ENCODE measurements at regions not wholly inside any gene's neighbourhood (a gene's known extent, or its start where the extent isn't known, plus 50 kb on each side); places are given as distances from the start of the nearest gene placed in this dataset.

- DNase-seq (ENCODE audit: low spot score), result no peak
- intact Hi-C loops (cut with DNase I), result no loop called here
Measured at GRCh38 chr7:26013551-26014083, 138.4 kb upstream of the NFE2L3 start.

DNA sequence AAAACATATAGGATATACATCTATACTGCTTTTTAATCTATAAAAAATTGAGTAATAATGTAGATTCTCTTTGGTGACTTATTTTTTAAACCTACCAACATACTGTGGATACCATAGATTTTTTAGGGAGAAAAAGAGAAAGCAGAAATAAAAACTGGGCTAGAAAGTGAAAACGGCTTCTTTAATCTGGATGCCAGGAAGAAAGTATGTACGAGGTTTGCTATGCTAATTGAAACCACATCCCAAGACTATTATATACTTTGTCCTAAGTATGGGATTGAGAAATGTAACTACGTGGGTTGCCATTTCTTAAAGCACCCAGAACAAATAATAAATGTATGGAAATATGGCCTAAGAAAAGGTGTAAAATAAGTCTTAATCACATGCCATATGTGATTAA, 129.0 kb upstream of the NFE2L3 start:
- DNase-seq (ENCODE audit: low spot score), result no peak
- intact Hi-C loops (cut with DNase I), result no loop called here

DNA sequence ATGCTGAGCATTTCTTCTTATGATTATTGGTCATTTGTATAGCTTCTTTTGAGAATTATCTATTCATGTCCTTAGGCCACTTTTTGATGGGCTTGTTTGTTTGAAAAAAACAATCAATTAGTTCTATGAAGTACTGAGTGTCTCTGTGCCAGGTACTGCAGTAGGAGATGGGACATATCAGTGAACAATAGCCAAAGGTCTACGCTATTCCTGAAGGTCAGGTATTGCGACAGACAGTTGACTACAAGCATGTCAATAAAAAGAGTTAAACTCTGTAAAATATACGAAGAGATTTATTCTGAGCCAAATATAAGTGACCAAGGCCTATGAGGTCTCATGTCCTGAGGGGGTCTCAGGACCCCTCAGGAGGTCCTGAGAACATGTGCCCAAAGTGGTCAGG, 122.1 kb upstream of the NFE2L3 start:
- DNase-seq (ENCODE audit: low spot score), result no peak
- intact Hi-C loops (cut with DNase I), result no loop called here

DNA sequence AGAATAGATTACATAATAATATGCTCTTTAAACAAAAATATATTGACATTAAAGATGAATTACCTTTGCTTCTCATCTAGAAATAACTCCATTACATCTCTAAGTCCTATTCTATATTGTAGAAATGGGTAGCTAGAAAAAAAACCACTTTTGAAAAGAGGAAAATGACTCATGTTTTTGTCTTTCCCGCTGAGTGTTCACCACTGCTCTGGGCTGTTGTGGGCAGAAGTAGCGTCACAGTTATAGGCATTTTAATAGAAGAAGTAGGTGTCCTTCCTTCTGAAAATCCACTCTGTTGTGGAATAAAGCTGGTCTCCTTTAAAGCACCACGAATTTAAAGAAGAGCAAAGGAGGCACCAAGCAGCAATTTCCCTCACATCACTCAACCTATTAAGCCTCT, 117.6 kb upstream of the NFE2L3 start:
- intact Hi-C loops (cut with DNase I), result no loop called here
- no peak for DNase-seq (ENCODE audit: low spot score)

- DNase-seq (ENCODE audit: low spot score), result no peak
- intact Hi-C loops (cut with DNase I), result no loop called here
Measured at GRCh38 chr7:26035552-26035951, 116.4 kb upstream of the NFE2L3 start.

DNA sequence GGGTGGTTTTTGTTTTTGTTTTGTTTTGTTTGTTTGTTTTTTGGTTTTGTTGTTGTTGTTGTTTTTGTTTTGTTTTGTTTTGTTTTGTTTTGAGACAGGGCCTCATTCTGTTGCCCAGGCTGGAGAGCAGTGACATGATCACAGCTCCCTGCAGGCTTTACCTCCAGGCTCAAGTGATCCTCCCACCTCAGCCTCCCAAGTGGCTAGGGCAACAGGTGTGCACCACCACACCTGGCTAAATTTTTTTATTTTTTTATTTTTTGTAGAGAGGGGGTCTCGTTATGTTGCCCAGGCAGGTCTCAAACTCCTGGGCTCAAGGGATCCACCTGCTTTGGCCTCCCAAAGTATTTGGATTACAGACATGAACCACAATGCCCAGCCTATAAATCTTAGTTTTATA, 115.9 kb upstream of the NFE2L3 start:
- no peak for DNase-seq (ENCODE audit: low spot score)
- intact Hi-C loops (cut with DNase I), result no loop called here

DNA sequence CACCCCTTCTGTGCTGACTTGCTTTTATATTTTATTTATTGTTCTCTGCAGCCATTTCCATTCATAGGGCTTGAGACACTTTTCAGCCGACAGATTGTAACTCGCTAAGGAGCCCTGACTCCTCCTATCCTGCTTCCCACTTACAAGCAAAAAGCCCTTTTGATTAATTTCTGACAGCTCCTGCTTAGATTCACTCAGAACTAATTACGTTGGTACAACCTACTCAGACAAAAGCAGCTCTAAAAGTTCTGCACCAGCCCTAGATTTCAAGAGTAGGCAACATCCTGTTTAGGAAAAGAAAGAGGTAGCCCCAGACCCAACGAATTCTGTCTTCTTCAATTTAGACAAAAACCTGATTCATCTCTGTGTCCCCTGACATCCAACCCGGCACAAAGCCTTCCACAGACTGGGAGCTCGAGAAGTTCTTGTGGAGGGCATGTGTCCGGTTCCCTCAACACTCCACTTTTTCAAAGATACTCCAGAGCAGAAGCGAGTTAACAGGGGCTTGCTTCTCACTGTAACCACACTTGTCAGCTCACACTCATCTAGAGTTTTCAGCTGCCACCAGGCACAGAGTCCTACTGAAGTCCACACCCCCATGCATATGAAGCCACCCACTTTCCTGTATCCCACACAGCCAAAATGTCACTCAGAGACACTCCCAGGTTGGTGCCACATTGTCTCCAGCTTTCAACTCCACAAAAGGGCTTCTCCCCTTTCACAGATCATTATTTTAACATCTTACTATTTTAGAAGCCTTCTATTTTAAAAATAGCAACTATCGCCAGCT, 113.6 kb upstream of the NFE2L3 start:
- DNase-seq (ENCODE audit: low spot score), result no peak
- intact Hi-C loops (cut with DNase I), result no loop called here

DNA sequence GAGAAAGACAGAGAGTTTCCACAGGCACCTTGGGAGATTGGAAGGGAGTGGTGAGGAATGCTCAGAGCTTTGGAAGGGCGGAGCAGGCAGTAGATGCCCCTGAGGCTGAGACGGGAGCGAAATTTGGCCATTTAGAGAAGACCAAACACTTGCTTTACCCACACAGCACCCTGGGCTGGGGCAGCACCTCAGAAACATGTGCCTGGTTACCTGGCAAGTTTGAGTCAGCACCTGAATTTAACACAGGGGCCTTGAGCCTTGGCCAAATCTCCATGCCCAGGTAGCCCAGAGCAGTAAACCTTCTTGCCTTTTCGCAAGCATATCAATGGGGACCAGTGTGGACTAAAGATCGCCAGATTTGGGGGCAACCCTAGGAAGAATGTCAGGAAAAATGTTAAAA, 111.9 kb upstream of the NFE2L3 start:
- no peak for DNase-seq (ENCODE audit: low spot score)
- intact Hi-C loops (cut with DNase I), result no loop called here

DNA sequence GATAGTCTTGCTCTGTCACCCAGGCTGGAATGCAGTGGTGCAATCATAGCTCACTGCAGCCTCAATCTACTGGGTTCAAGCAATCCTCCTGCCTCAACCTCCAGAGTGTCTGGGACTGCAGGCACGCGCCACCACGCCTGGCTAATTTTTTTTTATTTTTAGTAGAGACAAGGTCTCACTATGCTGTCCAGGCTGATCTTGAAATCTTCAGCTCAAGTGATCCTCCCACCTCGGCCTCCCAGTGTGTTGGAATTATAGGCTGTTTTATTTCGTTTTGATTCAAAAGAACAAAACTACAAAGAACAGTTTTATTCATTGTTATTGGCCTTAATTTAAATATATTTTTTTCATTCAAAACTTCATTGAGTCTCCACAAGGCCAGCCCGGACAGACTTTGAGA, 109.8 kb upstream of the NFE2L3 start:
- intact Hi-C loops (cut with DNase I), result no loop called here
- no peak for DNase-seq (ENCODE audit: low spot score)

- no peak for DNase-seq (ENCODE audit: low spot score)
- intact Hi-C loops (cut with DNase I), result no loop called here
Measured at GRCh38 chr7:26043801-26044200, 108.2 kb upstream of the NFE2L3 start.

DNA sequence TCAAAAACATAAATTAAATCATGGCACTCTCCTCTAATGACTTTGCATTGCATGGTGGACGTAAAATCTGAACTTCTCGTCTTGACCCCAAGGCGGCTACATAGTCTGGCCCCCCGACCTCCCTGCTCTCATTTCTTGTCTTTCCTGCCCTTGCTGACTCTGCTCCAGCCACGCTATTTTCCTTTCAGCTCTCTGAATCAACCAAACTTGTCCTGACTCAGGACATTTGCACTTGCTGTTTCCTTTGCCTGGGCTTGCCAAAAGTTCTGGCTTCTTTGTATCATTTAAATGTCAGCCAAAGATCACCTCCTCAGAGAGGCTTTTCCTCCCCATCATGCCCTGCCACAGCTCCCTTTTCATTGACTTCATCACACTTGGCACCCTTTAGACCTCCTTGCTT, 107.7 kb upstream of the NFE2L3 start:
- DNase-seq (ENCODE audit: low spot score), result no peak
- intact Hi-C loops (cut with DNase I), result no loop called here

GRCh38 chr7:26046150-26046549, 105.8 kb upstream of the NFE2L3 start:
- no peak for DNase-seq (ENCODE audit: low spot score)
- intact Hi-C loops (cut with DNase I), result loop anchor here in 1 of 2 donors (1.0 kb wide), 1 partner anchor 11 kb away; no protein-coding TSS in a partner anchor

- intact Hi-C loops (cut with DNase I), result loop anchor here in 1 of 2 donors (1.0 kb wide), 1 partner anchor 10 kb away; no protein-coding TSS in a partner anchor
Measured at GRCh38 chr7:26046878-26047277, 105.1 kb upstream of the NFE2L3 start.

GRCh38 chr7:26048663-26049062, 103.3 kb upstream of the NFE2L3 start:
- DNase-seq (ENCODE audit: low spot score), result no peak
- intact Hi-C loops (cut with DNase I), result no loop called here

More at GRCh38 chr7:26046878-26047277, 105.1 kb upstream of the NFE2L3 start:
- no peak for DNase-seq (ENCODE audit: low spot score)

- DNase-seq (ENCODE audit: low spot score), result no peak
- intact Hi-C loops (cut with DNase I), result no loop called here
Measured at GRCh38 chr7:26049081-26049480, 102.9 kb upstream of the NFE2L3 start.

GRCh38 chr7:26051021-26051420, 101.0 kb upstream of the NFE2L3 start:
- intact Hi-C loops (cut with DNase I), result no loop called here
- DNase-seq (ENCODE audit: low spot score), result no peak

DNA sequence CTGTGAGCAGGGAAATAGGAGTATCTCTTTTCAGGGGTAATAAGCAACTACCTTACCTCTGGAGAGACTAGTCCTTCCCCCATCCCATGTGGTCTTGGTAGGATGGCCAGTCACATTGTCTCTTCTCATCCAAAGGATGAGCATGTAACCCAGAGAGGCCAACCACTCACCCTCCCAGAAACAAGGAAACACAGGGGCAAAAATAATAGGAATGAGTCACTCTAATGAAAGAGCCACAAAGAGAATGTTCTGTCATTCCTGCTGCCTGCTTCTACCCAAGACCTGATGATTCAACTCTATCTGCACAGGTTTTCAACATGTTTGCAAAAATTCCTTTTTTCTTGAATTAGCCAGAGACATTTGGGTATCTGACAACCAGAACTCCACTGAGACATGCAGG, 99.3 kb upstream of the NFE2L3 start:
- DNase-seq (ENCODE audit: low spot score), result no peak
- intact Hi-C loops (cut with DNase I), result no loop called here

GRCh38 chr7:26054386-26054785, 97.6 kb upstream of the NFE2L3 start:
- intact Hi-C loops (cut with DNase I), result no loop called here
- no peak for DNase-seq (ENCODE audit: low spot score)

DNA sequence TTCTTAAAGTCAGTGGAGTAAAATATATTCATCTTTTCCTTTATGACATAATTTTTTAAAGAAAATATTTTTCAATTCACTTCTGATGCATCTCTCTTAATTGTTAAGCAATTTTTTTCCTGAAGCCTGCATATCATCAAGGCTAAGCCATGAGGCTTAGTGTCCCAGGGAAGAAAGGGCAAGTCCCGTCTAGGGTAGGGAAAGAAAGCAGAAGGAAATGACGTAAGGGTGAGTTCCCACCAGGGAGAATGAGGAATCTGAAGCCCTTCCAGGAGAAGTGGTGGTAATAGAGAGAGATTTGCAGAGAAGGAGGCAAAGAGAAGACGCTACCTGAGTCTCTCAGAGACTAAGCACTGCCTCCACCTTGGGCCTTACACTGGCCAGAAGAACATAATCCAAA, 96.8 kb upstream of the NFE2L3 start:
- intact Hi-C loops (cut with DNase I), result no loop called here

DNA sequence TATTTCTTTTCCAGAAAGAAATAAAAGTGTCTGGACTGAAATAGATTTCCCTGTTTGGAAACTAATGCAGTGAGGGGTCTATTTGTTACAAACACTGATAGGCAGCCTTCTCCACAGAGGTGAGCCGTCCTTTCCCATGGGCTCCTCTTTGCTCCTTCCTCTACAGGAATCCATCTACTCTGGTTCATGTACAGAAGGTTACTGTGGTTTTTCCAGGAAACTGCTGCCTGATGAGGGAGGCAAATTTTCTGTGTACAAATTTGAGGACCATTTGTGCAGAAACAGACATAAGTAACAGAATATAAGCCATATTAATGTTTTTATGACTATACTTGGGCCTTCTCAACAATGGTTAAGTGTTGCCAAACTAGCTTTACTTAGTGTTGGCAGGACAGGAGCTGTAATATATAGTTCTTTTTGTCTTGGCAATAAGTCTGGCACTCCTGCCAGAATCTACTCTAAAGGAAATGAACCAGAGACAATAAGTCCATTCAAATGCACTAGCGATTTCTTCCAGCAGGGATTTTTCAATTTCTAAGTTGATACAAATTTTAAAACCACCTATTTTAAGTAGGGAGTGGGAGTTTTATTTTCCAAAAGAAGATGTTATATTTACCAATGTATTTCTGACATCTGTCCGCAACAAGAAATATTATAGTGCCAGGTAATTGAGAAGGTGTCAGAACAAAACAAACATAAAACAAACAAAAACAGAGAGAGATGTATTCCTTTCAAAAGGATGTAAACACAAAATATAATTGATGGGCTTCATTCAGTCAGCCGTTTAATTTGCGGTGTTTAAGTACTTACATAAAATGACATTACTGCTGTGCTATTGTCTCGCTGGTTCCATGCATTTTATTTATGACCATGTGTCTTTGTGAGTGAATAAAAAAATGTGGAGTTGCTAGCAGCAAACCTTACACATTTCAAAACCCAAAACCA, 91.0 kb upstream of the NFE2L3 start:
- DNase-seq (ENCODE audit: low spot score), result no peak
- intact Hi-C loops (cut with DNase I), result loop anchor here (5.0 to 10.0 kb wide), 2 partner anchors 169 to 176 kb away; no protein-coding TSS in a partner anchor

More for the DNA sequence above, 96.8 kb upstream of the NFE2L3 start:
- DNase-seq (ENCODE audit: low spot score), result no peak
